ENCODE measurements at regions not wholly inside any gene's neighbourhood (a gene's known extent, or its start where the extent isn't known, plus 50 kb on each side); places are given as distances from the start of the nearest gene placed in this dataset.
"Not testable (repeated sequence)": the region's sequence is repeated elsewhere in the genome, so short reads cannot be mapped to it uniquely, and the experiment has no call there.

DNA sequence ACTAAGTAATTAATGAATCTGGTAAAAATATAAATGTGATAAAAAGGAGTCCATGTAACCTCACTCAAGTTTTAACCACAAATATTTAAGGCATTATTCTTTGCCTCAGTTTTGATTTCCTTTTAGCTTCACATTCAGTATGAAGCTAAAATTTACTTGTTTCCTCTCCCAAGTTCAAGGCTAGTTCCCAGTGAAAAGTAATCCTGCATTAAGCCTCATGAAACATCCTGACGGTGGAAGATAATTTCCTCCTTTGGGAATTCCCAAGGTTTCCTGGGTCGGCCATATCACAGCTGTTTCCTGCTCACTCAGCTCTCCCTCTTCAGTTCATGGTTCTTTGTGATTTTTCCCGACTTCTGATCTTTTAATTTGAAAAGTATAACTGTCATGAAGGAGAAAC lies 1256.8 kb upstream of the FLRT2 start:
- DNase-seq, result no peak

DNA sequence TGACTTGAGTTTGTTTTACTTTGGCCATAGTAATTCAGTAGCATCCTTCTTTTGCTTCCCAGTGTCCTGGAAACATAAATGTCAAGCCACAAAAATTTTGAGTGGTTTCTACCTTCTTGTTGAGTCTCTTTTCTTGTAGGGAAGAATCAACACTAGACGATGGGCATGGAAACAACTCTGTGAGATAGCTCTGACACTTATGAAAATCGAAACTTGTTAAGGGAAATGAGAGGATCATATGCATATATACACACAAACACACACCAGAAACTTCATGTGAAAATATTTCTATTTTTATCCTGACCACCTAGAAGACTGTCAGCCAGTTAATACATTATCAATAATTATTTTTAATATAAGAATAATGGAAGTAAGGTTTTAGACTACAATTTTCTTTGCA lies 1247.3 kb upstream of the FLRT2 start:
- DNase-seq, result no peak

DNA sequence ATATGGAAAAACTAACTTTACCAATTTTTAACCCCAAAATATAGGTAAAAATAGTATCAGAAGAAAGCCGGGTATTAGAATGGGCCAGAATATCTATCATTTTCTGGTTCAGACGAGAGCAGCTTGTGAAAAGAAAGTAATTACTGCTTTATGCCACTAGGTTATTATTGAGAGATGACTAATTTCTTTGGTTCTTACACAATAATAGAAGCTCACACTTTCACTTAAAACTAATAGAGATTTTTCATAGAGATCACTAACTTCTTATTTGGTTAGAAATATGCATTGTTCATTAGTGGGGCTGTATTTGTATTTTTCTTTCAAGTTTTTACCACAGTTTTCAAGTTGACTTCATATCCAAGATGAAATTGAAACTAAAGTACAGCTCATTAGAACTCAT lies 1241.2 kb upstream of the FLRT2 start:
- no peak for DNase-seq

DNA sequence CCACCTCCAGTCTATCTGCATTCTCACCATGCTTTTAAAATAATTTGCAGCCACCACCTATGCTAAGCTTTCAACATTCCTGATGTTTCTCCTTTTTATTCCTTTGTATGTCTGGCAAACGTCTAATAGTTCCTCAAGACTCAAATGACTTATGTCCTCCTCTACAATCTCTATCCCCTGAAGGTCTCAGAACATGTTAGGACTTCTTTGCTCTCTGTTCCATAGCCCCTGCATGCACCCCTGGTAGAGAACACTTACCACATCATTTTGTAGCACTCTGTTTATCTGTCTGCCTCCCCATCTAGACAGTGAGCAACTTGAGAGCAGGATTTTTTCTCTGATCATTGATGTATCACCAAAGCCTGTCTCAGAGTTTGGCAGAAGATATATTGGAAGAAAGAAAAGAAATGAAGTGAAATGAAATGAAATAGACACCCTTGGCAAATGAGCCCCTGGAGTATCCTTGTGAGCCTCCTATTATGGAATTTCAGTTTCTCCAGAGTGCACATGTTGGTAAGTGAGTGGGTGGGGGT lies 1231.2 kb upstream of the FLRT2 start:
- no peak for DNase-seq

DNA sequence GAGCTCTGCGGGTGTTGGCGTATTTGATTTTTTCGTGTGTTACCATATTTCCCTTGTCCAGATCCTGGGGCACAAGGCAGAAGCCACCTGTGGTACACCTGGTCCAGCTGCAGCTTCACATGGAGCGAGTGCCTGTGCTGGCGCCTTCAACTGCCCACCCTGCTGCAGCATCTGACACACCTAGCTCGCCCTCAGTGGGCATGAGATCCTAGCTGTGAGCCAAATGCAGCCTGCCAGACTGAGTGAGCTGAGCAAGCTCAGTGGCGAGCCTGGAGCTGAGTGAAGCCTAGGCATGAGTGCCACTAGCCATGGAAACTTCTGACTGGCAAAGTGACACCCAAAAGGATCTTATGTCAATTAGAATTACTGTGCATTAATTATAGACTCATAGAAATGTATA lies 1226.8 kb upstream of the FLRT2 start:
- no peak for DNase-seq

DNA sequence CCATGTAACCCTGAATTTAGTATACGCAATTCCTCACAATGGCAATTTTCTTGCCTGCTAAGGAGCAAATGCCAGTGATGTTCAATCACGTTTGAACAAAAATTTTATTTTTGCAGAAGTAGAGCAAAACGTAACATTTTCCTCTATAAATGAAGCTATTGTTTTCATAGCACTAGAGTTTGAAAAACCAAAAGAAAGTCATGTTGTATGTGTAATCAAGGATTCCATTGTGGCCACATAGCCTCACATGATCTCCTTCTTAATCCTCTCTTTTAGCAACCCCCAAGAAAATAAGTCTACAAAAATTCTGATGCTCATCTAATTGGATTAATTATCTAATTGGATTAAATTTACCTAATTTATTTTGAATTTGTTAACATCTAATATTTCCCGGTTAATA lies 1217.4 kb upstream of the FLRT2 start:
- DNase-seq, result no peak

DNA sequence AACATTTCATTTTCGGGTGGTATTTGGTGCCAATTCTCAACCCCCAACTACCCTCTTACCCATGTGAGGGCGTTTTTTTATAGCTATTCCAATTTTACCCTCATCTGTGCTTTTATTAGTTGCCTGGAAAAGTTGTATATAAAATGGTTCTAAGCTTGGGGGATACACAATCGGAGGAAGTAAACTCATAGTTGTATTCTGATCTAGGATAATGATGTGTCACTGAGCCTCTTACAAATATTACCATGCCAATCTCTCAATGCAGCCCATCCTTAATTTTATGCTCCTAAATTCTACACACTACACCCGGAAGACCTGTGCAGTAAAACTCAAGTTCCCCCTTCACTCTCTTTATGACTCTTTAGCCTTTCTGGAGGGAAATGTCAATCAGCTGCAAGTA lies 1206.5 kb upstream of the FLRT2 start:
- no peak for DNase-seq

DNA sequence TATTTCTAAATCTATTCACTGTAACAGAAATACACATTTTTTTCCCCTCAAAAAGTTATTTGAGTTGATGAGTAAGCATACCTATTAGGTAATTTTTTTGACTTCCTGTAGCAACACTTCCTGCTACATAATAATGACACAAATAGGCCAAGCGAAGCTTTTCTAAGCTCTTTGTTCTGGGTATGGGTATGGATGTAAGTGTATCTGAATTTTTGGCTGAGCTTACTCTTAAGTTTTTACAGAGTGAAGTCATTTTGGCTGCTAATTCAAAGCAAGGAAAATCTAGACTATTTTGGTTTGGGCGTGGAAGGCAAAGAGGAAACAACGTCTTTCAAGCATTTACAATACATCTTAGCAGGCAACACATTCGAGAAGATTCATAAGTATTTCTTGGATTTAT lies 1206.0 kb upstream of the FLRT2 start:
- DNase-seq, result no peak

DNA sequence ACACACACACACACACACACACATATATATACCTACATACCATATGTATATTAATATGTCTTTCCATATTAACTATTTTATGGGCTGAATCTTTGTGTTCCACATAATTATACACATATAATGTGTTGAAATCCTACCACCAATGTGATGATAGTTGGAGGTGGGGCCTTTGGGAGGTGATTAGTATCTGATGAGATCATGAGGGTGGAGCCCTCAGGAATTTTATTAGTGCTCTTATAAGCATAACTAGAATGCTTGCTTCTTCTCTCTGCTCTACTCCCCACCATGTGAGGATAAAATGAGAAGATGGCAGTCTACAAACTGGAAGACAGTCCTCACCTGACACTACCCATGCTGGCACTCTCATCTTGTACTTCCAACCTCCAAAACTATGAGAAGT lies 1193.5 kb upstream of the FLRT2 start:
- DNase-seq, result no peak

DNA sequence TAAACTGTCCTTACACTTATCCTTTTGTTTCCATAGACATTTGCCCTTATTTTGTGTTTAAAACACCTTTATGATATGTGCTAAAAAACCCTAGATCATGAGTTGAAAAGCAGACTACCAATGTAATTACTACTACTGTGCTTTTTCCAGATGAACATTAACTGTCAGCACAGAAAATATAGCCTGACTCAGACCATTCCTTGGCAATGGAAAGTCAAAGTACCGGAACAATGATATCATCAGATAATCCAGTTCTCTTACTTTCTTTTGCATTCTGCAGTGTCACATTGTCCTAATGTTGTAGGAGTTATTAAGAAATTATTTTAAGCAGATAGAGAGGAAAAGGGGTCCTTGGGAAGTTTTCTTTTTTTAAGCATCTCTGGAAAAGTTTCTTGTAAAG lies 1189.0 kb upstream of the FLRT2 start:
- DNase-seq, result no peak

DNA sequence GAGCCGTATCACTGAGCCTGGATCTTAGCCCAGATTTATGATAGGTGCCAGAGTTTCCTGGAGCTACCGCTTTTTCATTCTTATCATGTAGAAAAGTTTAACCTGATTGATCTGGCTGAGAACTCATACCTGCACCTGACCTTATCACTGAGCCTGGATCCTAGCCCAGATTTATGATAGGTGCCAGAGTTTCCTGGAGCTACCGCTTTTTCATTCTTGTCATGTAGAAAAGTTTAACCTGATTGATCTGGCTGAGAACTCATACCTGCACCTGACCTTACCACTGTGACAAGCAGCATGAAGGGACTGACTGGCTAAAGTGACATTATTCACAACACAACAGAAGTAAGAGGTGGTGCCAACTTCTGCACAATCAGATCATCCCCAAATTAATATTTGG lies 1188.1 kb upstream of the FLRT2 start:
- not testable (repeated sequence) for DNase-seq

DNA sequence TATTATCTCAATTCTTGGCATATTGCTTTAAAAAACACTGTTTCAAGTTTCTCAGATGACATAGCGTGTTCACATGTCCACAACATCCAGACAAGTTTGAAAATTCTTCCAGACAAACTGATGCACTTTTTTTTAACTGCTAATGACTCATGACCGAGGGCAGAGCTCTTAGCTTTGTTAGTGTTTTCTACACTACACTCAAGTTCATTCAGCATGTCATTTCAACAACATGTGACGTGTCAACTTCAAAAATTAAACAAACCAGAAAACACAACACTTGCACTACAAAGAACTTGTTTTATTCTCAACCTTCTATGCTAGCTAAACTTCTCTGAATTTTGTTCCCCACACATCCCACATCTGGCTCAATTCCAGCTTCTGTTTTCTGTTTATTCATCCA lies 1186.3 kb upstream of the FLRT2 start:
- DNase-seq, result no peak

DNA sequence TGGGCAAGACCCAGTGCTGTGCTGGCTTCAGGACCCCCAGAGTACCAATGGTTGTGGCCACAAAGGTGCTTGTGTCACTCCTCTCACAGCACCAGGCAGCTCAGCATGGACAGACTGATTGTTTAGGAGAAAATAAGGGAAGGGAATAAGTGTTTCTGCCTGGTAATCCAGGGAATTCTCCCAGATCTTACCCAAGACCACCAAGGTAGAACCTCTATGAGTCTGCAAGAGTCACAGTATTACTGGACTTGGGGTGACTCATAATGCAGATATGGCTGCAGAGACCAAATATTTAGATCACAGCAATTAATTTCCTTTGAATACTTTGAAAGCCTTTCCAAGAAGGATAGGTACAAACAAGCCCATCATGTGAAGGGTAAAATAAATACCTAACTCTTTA lies 1178.3 kb upstream of the FLRT2 start:
- DNase-seq, result no peak

DNA sequence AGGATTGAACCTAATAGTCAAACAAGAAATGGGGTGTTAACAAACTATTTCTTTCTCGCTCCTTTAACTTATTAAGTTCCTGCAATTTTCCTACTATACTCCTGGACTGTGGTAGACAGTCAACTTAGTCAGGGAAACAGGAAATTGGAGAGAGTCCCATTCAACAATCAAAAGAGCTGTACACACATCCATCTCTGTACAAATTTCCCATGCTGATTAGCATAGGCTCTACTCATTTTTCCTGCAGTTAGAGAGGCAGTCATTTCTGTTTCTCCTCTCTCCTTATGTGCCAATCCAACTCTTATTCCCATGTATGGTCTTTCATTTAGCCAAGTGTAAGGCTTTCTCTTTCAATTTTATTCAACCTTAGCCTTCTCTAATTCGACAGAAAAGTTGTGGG lies 1168.5 kb upstream of the FLRT2 start:
- DNase-seq, result no peak

DNA sequence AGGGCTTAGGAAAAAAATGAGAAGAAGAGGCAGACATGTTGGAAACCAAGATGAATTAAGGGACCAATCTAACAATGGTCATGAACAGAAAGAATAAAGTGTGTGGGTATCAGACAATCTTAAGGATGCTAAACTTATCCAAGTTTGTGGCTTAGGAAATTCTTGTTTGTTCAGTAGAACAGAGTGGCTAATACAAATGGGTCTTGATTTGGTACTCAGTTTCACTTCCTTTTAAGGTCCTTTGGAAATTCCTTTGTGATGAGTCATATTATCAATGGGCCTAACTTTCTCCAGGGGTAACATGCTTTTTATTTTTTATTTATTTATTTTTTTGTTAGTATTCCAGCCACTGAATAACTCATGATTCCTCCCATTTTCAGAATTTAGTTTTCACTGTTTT lies 1154.7 kb upstream of the FLRT2 start:
- DNase-seq, result no peak

DNA sequence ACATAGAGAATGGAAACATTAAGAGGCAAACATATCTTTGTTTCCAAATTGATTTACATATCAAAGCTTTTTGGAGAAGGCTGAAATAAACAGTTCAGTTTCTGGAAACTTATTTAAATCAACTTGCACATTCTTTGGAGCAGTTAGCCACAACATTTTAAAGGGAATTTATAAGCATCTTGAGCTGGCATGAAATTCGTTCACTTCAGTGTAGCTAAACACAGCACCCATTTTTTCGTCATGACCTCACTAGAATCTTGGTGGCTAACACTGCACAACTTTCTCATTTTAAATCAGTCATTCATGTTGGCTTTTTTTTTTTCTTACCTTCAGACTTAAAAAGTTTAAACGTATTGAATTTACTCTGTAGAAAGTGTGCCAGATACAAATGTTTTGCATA lies 1139.9 kb upstream of the FLRT2 start:
- no peak for DNase-seq

DNA sequence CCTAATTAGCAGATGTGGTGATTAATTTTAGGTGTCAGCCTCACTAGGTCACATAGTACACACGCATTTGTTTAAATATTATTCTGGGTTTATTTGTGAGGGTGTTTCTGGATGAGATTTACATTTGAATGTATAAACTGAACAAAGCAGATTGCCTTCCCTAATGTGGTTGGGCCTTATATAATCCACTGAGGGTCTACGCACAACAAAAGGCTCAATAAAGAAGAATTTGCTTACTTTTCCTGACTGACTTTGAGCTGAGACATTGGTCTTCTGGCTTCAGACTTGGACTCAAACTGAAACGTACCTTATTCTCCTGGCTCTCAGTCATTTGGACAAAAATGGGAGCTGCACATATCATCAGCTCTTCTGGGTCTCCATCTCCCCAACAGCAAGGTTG lies 1132.3 kb upstream of the FLRT2 start:
- DNase-seq, result no peak

DNA sequence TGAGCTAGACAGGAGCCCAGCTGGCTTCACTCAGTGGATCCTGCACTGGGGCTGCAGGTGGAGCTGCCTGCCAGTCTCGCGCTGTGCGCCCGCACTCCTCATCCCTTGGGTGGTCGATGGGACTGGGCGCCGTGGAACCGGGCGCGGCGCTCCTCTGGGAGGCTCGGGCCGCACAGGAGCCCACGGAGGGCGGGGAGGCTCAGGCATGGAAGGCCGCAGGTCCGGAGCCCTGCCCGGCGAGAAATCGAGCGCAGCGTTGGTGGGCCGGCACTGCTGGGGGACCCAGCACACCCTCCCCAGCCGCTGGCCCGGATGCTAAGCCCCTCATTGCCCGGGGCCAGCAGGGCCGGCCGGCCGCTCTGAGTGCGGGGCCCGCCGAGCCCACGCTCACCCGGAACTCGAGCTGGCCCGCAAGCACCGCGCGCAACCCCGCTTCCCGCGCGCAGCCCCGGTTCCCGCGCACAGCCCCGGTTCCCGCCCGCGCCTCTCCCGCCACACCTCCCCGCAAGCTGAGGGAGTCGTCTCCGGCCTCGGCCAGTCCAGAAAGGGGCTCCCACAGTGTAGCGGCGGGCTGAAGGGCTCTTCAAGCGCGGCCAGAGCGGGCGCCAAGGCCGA lies 1130.5 kb upstream of the FLRT2 start:
- DNase-seq, result no peak

DNA sequence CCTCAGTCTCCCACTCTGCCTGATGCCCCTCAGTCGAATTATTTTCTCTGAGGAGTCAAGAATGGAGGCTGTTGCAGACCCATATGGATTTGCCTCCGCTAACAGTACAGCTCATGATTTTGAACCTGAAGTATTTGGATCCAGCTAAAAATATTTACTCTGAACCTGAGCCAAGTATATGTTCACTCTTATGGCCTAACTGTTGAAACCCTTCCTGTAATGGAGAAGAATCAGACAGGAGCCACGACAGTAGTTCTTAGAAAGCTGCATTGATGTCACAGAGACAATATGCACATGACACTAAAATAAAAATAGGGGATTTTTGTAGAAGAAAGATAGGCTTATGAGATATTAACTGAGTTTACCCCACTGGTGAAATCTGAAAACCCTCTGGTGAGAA lies 1128.3 kb upstream of the FLRT2 start:
- DNase-seq, result no peak

DNA sequence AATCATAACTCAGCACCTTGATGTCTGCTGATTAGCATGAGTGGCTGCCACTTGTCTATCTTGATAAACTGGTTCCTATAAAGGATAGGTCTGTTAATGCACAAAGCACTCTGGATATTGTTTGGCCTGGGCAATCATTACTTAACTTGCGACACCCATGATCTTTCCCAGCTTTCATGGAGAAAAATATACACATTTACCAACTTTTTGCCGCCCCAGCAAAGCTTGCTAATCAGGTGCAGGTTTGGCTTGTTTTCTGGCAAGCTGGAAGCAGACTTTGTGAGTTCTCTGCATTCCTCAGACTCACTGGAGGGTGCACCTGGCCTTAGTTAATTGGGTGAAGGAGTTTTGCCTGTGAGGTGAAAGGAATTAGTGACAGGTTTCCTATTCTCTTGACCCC lies 1126.4 kb upstream of the FLRT2 start:
- no peak for DNase-seq

DNA sequence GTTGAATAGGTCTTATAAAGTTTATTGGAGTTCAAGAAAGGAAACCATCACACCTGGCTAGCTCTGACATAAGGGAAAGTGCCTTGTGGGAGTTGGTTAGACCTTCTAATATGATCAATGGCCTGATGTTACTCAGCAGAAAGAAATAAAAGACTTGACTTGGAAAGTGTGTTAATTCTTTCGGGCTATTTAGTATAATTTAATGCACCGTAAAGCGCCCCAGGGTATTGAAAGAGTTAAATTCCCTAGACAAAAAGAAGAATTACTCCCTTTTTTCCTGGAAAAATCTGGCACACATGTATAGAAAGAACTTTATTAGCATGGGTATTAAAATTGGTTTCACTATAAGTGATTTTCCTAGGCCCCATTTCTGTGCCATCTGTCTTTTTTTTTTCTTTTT lies 1125.7 kb upstream of the FLRT2 start:
- no peak for DNase-seq

DNA sequence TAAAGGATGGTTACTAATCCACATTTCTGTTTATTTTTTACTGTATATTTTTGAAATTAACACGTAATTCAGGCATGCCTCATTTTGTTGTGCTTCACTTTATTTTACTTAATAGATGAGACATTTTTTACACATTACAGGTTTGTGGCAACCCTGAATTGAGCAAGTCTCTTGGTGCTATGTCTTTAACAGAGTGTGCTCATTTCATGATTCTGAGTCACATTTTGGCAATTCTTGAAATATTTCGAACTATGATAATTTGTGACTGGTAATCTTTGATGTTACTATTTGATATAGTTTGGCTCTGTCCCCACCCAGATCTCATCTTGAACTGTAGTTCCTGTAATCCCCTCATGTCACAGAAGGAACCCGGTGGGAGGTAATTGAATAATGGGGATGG lies 1120.5 kb upstream of the FLRT2 start:
- DNase-seq, result no peak

DNA sequence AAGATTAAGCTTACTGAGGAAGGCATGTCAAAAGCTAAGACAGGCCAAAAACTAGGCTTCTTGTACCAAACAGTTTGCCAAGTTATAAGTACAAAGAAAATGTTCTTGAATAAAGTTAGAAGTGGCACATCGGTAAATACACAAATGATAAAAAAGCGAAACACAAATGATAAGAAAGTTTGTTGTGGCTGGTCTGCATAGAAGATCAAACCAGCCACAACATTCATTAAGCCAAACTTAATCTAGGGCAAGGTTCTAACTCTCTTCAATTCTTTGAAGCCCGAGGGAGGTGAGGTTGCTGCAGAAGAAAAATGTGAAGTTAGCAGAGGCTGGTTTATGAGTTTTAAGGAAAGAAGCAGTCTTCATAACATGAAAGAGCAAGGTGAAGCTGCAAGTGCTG lies 1119.6 kb upstream of the FLRT2 start:
- DNase-seq, result no peak

DNA sequence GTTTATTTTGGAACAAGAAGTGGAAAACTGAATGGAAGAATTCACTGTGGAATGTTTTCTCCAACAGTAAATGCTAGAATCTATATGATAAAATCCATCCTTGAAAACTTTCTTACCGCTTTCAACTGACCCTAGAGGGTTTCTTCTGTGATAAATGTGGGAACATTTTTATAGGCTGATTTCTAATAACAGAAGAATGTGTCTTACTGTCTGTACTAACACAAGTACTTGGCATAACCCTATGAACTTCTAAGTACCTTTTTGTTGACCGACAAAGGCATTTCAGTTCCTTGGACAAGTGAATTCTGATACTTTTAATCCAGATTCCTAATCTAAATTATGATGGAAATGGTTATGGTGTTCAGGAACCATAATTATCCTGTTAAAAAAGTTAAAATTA lies 1109.7 kb upstream of the FLRT2 start:
- no peak for DNase-seq

DNA sequence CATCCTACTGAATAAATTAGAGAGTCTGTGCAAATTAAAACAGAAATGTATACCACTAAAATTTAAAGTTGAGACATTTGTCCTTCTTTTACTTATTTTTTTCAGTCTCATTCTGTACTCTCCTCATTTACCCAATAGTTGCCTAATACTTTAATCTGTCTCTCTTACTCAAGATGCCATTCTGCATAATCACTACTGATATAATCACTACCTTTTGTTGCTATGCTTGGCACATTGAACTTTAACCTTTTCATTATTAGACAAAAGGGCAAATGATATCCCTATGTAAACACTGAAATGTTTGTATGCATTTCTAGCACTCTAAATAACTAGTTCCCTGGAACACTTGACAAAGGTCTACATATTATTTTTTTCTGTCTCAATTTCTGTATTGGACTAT lies 1108.3 kb upstream of the FLRT2 start:
- no peak for DNase-seq

DNA sequence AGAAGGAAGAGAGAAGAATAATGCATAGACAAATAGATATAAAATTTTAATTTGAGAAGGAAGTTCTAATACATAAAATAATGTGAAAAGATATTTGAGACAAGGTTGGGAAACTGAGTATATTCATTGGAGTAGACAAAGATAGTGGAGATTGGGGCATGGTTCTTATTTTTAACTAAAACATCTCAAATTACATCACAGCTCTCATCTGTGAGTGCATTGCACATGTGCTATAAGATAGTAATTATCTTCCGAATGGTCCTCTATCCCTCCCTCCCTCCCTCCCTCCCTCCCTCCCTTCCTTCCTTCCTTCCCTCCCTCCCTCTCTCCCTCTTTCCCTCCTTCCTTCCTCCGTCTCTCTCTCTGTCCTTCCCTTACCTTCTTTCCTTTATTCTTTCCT lies 1104.0 kb upstream of the FLRT2 start:
- DNase-seq, result no peak
